GM12872 (cell line): ENCODE measurements at regions not wholly inside any gene's neighbourhood (a gene's known extent, or its start where the extent isn't known, plus 50 kb on each side); places are given as distances from the start of the nearest gene placed in this dataset.

ENCODE experiments used
- TF ChIP-seq, protein P1 (sequence below): IDR thresholded peaks from 3 replicates; pipeline ENCODE4 v1.5.1; 2011; ENCODE audit warnings: low read depth, mild to moderate bottlenecking, low read length, moderate library complexity; ENCODE audit not compliant: insufficient read depth

GRCh38 chr12:77439749-77440148 lies 374.4 kb upstream of the E2F7 start:
- TF ChIP-seq, protein P1, sequence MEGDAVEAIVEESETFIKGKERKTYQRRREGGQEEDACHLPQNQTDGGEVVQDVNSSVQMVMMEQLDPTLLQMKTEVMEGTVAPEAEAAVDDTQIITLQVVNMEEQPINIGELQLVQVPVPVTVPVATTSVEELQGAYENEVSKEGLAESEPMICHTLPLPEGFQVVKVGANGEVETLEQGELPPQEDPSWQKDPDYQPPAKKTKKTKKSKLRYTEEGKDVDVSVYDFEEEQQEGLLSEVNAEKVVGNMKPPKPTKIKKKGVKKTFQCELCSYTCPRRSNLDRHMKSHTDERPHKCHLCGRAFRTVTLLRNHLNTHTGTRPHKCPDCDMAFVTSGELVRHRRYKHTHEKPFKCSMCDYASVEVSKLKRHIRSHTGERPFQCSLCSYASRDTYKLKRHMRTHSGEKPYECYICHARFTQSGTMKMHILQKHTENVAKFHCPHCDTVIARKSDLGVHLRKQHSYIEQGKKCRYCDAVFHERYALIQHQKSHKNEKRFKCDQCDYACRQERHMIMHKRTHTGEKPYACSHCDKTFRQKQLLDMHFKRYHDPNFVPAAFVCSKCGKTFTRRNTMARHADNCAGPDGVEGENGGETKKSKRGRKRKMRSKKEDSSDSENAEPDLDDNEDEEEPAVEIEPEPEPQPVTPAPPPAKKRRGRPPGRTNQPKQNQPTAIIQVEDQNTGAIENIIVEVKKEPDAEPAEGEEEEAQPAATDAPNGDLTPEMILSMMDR: no peak

DNA sequence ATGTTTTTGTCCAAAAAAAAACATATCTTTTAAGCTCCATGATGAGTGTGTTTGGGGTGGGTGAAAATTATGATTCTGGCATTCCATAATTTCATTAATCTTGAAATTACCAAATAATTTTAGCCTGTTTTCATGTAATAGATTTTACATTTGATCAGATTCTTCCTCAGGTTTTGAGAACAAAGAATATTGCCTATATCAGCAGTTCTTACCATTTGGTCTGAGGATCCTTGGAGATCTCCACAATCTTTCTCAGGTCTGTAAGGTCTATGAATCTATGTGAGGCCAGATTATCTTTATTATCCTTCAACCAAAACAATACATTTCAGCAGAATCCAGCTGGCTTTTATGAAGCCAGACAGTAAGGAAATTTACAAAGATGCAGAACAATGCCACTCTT lies 373.3 kb upstream of the E2F7 start:
- TF ChIP-seq, protein P1: no peak

DNA sequence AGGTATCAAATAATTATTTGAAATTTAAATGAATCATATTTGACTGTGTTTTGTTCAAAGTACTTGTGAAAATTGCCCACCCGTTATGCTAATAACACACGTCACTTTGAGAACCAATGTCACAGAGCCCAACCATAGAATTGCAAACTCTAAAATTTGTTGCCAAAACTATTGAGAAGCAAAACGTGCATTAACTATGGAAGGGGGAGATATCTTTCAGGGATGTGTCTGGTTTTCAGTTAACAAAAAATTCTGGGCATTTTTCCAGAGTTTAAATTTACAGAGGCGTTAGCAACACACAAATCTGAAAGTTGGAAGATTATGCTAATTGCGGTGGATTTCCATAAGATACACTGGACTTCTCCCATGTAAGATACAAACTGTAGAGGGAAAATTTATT lies 371.8 kb upstream of the E2F7 start:
- TF ChIP-seq, protein P1: no peak

GRCh38 chr12:77435446-77436091 lies 370.2 kb upstream of the E2F7 start:
- TF ChIP-seq, protein P1: no peak

DNA sequence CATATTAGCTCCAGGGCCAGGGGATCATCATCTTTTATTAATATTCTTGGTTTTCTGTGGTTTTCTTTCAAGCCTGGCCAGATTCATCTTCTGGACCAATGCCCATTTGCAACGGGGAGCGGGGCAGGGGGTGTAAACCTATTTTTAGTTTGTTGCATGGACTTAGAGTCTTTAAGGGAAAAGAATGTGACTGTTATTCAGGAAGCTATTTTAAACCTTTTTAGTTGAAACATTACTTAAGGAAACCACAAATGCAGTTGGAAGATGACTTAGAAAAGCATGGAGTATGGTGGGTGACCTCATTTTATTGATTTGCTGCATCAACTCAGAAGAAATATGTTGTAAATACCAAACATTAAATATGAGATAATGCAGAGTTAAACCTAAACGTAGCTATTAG lies 368.4 kb upstream of the E2F7 start:
- TF ChIP-seq, protein P1: no peak

DNA sequence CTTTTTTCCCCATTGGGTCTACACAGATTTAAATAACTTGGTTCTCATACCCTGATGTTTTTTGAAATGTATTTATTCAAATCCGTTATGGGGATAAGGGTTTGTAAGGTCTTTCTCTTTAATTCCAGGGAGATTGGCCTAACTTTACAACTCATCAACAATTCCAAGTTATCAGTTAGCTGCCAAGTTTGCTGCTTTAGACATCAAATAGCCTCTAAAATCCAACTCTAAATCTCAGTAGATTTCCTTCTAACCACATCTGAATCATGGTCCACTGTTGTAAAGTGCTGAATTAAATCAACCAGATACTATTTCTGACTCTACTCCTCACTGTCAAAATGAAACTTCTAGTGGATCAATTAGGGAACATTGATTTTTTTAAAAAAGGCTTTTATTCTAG lies 364.1 kb upstream of the E2F7 start:
- TF ChIP-seq, protein P1: no peak

DNA sequence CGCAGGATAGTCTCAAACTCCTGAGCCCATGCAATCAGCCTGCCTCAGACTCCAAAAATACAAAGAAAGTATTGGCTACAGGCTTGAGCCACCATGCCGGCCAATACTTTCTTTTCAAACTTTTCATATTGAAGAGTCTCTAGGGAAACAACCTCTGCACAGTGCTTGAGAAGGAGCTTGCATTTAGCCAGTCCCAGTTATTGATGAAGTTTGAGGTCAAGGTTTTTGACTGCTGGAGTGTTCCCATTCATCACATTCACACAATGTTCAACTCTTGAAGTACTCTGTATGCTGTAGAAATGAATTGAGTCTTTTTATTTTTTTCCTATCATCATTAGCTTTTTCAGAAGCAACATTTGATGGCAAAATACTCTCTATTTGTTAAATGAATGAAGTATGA lies 355.8 kb upstream of the E2F7 start:
- TF ChIP-seq, protein P1: no peak
